ENCODE measurements at regions not wholly inside any gene's neighbourhood (a gene's known extent, or its start where the extent isn't known, plus 50 kb on each side); places are given as distances from the start of the nearest gene placed in this dataset.

DNA sequence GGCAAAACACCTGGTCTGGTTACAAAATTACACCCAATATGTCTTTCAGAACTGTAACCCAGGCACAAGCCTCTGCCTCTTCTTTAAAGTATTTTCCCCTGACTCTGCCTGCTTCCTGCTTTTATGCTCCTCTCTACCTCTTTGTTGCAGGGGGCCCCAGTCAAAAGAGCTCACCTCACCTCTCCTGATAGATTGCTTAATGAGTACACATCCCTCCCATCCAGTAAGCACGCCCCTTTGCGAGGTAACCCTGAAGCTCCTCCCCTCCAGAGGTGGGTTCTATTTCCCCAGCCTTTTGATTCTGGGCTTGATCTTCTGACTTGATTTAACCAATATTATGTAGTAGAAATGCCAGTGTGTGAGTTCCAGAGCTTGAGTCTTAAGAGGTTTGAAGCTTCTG is 56.6 kb upstream of the EYA2 start:
- TF ChIP-seq POLR2AphosphoS5 (IDR thresholded peaks at IDR 0.05) (no peak), CTCF (IDR thresholded peaks at IDR 0.05) (no peak), POLR2A (IDR thresholded peaks at IDR 0.05; ENCODE audit: low read depth) (no peak)
